ENCODE measurements at regions not wholly inside any gene's neighbourhood (a gene's known extent, or its start where the extent isn't known, plus 50 kb on each side); places are given as distances from the start of the nearest gene placed in this dataset.

- TF ChIP-seq, protein P1, sequence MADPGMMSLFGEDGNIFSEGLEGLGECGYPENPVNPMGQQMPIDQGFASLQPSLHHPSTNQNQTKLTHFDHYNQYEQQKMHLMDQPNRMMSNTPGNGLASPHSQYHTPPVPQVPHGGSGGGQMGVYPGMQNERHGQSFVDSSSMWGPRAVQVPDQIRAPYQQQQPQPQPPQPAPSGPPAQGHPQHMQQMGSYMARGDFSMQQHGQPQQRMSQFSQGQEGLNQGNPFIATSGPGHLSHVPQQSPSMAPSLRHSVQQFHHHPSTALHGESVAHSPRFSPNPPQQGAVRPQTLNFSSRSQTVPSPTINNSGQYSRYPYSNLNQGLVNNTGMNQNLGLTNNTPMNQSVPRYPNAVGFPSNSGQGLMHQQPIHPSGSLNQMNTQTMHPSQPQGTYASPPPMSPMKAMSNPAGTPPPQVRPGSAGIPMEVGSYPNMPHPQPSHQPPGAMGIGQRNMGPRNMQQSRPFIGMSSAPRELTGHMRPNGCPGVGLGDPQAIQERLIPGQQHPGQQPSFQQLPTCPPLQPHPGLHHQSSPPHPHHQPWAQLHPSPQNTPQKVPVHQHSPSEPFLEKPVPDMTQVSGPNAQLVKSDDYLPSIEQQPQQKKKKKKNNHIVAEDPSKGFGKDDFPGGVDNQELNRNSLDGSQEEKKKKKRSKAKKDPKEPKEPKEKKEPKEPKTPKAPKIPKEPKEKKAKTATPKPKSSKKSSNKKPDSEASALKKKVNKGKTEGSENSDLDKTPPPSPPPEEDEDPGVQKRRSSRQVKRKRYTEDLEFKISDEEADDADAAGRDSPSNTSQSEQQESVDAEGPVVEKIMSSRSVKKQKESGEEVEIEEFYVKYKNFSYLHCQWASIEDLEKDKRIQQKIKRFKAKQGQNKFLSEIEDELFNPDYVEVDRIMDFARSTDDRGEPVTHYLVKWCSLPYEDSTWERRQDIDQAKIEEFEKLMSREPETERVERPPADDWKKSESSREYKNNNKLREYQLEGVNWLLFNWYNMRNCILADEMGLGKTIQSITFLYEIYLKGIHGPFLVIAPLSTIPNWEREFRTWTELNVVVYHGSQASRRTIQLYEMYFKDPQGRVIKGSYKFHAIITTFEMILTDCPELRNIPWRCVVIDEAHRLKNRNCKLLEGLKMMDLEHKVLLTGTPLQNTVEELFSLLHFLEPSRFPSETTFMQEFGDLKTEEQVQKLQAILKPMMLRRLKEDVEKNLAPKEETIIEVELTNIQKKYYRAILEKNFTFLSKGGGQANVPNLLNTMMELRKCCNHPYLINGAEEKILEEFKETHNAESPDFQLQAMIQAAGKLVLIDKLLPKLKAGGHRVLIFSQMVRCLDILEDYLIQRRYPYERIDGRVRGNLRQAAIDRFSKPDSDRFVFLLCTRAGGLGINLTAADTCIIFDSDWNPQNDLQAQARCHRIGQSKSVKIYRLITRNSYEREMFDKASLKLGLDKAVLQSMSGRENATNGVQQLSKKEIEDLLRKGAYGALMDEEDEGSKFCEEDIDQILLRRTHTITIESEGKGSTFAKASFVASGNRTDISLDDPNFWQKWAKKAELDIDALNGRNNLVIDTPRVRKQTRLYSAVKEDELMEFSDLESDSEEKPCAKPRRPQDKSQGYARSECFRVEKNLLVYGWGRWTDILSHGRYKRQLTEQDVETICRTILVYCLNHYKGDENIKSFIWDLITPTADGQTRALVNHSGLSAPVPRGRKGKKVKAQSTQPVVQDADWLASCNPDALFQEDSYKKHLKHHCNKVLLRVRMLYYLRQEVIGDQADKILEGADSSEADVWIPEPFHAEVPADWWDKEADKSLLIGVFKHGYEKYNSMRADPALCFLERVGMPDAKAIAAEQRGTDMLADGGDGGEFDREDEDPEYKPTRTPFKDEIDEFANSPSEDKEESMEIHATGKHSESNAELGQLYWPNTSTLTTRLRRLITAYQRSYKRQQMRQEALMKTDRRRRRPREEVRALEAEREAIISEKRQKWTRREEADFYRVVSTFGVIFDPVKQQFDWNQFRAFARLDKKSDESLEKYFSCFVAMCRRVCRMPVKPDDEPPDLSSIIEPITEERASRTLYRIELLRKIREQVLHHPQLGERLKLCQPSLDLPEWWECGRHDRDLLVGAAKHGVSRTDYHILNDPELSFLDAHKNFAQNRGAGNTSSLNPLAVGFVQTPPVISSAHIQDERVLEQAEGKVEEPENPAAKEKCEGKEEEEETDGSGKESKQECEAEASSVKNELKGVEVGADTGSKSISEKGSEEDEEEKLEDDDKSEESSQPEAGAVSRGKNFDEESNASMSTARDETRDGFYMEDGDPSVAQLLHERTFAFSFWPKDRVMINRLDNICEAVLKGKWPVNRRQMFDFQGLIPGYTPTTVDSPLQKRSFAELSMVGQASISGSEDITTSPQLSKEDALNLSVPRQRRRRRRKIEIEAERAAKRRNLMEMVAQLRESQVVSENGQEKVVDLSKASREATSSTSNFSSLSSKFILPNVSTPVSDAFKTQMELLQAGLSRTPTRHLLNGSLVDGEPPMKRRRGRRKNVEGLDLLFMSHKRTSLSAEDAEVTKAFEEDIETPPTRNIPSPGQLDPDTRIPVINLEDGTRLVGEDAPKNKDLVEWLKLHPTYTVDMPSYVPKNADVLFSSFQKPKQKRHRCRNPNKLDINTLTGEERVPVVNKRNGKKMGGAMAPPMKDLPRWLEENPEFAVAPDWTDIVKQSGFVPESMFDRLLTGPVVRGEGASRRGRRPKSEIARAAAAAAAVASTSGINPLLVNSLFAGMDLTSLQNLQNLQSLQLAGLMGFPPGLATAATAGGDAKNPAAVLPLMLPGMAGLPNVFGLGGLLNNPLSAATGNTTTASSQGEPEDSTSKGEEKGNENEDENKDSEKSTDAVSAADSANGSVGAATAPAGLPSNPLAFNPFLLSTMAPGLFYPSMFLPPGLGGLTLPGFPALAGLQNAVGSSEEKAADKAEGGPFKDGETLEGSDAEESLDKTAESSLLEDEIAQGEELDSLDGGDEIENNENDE (IDR thresholded peaks at IDR 0.05; ENCODE audit: insufficient replicate concordance, low read length) = no peak
- TF ChIP-seq BCL11A (IDR thresholded peaks at IDR 0.05; ENCODE audit: low read depth in 2 of 2, low read length in 2 of 2) = no peak
- TF ChIP-seq SP4 (IDR thresholded peaks at IDR 0.05; ENCODE audit: low read length) = no peak
- TF ChIP-seq CEBPB (IDR thresholded peaks at IDR 0.05; ENCODE audit: low read depth, low read length) = no peak
- no peak for TF ChIP-seq CHD1 (IDR thresholded peaks at IDR 0.05; ENCODE audit: low read depth, low read length)
- TF ChIP-seq CBX8 (IDR thresholded peaks at IDR 0.05; ENCODE audit: borderline replicate concordance, low read depth, low read length) = no peak
- no peak for TF ChIP-seq HDAC2 (IDR thresholded peaks at IDR 0.05; ENCODE audit: borderline replicate concordance in 1 of 2, low read depth in 2 of 2, low read length in 2 of 2)
- no peak for TF ChIP-seq POLR2A (IDR thresholded peaks at IDR 0.05; ENCODE audit: control extremely low read depth in 1 of 2, low read depth in 2 of 2, low read length in 2 of 2)
- no peak for TF ChIP-seq HDAC6 (IDR thresholded peaks at IDR 0.05; ENCODE audit: low read depth, low read length)
- no peak for TF ChIP-seq RNF2 (IDR thresholded peaks at IDR 0.05; ENCODE audit: borderline replicate concordance, low read depth, low read length, missing control alignments, poor library complexity, severe bottlenecking)
- TF ChIP-seq RBBP5 (IDR thresholded peaks at IDR 0.05; ENCODE audit: borderline replicate concordance, low read depth, low read length) = no peak
Measured at GRCh38 chr1:56167596-56167995, 411.8 kb downstream of the PLPP3 start (continued).
